Astrocyte (in vitro differentiated cells and primary cell): ENCODE measurements at regions not wholly inside any gene's neighbourhood (a gene's known extent, or its start where the extent isn't known, plus 50 kb on each side); places are given as distances from the start of the nearest gene placed in this dataset.

Experiments
- CTCF ChIP-seq: IDR thresholded peaks from 2 replicates; pipeline ENCODE4 v1.5.1; 2011; ENCODE audit warnings: low read depth, mild to moderate bottlenecking, inconsistent platforms, low read length, moderate library complexity; ENCODE audit not compliant: insufficient read depth
- EZH2 ChIP-seq: IDR thresholded peaks from 2 replicates; pipeline ENCODE4 v1.6.1; 2012; ENCODE audit warnings: mild to moderate bottlenecking, low read length, inconsistent platforms; ENCODE audit not compliant: insufficient read depth

DNA sequence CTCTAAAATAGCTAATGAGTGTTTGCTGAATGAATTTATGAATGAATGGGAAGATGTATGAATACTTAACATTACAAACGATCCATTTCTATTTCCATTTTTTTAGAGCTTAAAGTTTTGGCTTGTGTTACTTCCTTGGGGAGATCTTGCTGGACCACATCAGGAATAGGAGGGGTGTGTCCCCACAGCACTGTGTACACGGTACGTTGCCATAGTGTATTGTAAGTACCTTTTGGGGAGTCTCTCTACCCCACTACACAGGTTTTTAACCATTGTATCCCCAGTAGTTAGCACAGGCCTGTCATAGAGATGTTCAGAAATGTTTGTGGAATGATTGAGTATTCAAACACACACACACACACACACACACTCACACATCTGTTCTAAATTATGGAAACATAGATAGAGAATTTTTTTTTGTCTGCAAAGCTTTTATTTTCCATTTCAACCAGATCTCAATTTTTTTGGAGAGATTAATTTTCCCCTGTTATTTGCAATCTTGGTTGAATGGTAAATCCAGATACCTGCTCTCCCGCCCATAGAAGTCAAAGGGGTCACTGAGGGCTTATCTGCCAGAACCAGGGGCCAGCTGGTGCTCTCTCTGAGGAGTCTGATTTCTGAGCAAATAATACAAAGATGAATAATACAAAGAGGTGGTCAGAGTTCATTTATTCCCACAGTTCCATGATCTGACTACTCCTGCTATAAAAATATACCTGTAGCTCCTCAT, 471.0 kb downstream of the INSC start:
- no peak for TF ChIP-seq CTCF
- no peak for TF ChIP-seq EZH2
